IPS-20b (cell line): ENCODE measurements at regions not wholly inside any gene's neighbourhood (a gene's known extent, or its start where the extent isn't known, plus 50 kb on each side); places are given as distances from the start of the nearest gene placed in this dataset.
"Not testable (repeated sequence)": the region's sequence is repeated elsewhere in the genome, so short reads cannot be mapped to it uniquely, and the experiment has no call there.

ENCODE experiments used
- H3K27ac ChIP-seq: one replicate; pipeline ENCODE4 v1.5.1; 2013; ENCODE audit warnings: low read length
- H3K27me3 ChIP-seq: 2 replicates; pipeline ENCODE4 v1.6.1; 2013; ENCODE audit warnings: mild to moderate bottlenecking, low read length, inconsistent platforms; ENCODE audit not compliant: insufficient read depth
- H3K36me3 ChIP-seq: 2 replicates; pipeline ENCODE4 v1.6.1; 2013; ENCODE audit warnings: low read depth, mild to moderate bottlenecking, inconsistent platforms, low read length, moderate library complexity; ENCODE audit not compliant: insufficient read depth
- H3K4me1 ChIP-seq: 2 replicates; pipeline ENCODE4 v1.6.1; 2013; ENCODE audit warnings: mild to moderate bottlenecking, control low read depth, inconsistent platforms, low read length, moderate library complexity; ENCODE audit not compliant: insufficient read depth
- H3K4me3 ChIP-seq: 2 replicates; pipeline ENCODE4 v1.5.1; 2013; ENCODE audit warnings: mild to moderate bottlenecking, low read length, inconsistent platforms
- H3K9ac ChIP-seq: 2 replicates; pipeline ENCODE4 v1.6.1; 2013; ENCODE audit warnings: low read depth, mild to moderate bottlenecking, inconsistent platforms, low read length, moderate library complexity
- H3K9me3 ChIP-seq: 2 replicates; pipeline ENCODE4 v1.6.1; 2013; ENCODE audit warnings: mild to moderate bottlenecking, low read depth, low read length, inconsistent platforms; ENCODE audit not compliant: insufficient read depth

GRCh38 chr18:41072946-41073345, 882.1 kb upstream of the PIK3C3 start:
- Histone ChIP-seq H3K27ac (no peak overlapping the region), H3K9me3 (no peaks in the 10 kb centered on the region), H3K4me1 (no peaks in the 10 kb centered on the region), H3K36me3 (no peaks in the 10 kb centered on the region), H3K4me3 (no peak overlapping the region), H3K27me3 (no peaks in the 10 kb centered on the region), H3K9ac (no peak overlapping the region)

DNA sequence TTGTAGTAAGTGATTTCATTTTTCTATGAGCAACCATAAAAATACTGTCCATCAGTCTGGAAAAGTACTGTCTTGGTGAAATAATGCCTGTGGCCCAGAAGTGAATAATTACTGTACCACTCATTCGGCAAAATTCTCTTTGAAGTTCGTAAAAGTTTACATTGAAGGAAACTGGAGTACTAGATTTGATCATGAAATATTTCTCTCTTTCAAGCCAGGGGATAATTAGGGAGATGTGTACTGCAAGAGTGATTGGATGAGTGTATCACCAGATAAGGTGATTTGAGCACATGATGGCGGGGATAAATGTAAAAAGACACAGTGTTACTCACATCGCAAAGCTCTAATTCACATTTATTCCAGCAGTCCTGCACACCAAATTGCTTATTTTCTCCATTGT, 883.2 kb upstream of the PIK3C3 start:
- Histone ChIP-seq H3K9ac (no peak overlapping the region), H3K27ac (no peak overlapping the region), H3K36me3 (no peaks in the 10 kb centered on the region), H3K4me3 (no peak overlapping the region), H3K27me3 (no peaks in the 10 kb centered on the region), H3K9me3 (no peaks in the 10 kb centered on the region), H3K4me1 (no peaks in the 10 kb centered on the region)

DNA sequence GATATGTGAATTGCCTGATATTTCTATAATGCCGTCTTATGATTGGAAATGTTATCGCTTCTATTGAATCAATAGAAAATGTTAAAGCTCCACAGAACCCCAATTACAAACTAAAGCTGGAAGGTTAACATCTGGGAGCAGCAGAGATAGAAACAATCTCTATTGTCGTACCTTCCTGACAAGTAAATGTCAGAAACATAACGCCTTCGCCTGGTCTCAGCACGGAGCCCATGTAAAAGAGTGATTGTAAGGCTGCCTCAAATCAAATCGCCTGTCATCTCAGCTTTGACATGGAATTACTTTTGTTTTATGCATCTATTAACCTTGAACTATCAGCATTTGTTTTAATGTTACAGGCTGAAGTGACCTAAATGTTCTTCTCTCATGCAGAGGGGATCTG, 885.9 kb upstream of the PIK3C3 start:
- no peaks in the 10 kb centered on the region for H3K9me3 ChIP-seq
- H3K27me3 ChIP-seq = no peaks in the 10 kb centered on the region
- no peaks in the 10 kb centered on the region for H3K36me3 ChIP-seq
- H3K27ac ChIP-seq = no peak overlapping the region
- H3K9ac ChIP-seq = no peak overlapping the region
- no peaks in the 10 kb centered on the region for H3K4me1 ChIP-seq
- H3K4me3 ChIP-seq = no peak overlapping the region

DNA sequence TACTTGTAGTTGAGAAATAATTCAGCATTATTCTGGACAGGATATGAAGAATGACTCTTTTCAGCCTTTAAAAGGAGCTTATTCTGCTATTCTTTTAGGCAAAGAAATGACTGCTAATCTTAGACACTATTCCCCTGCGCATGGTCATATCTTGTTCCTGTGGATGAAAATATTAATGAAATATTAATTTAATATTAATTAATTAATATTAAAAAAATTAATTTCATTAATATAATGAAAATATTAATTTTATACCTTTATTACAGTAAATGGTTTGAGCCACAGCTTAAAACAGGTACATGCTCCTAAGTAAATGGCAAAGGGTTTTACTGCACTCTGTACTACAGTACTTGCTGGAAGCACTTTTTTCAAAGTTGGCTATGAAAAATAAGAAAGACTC, 890.1 kb upstream of the PIK3C3 start:
- no peak overlapping the region for H3K27ac ChIP-seq
- no peak overlapping the region for H3K9ac ChIP-seq
- H3K27me3 ChIP-seq = no peaks in the 10 kb centered on the region
- H3K4me1 ChIP-seq = 0 out of 2 replicates have a peak, but pooled peaks cover 4% of the 10 kb centered on the region
- H3K36me3 ChIP-seq = no peaks in the 10 kb centered on the region
- H3K4me3 ChIP-seq = no peak overlapping the region
- H3K9me3 ChIP-seq = no peaks in the 10 kb centered on the region

DNA sequence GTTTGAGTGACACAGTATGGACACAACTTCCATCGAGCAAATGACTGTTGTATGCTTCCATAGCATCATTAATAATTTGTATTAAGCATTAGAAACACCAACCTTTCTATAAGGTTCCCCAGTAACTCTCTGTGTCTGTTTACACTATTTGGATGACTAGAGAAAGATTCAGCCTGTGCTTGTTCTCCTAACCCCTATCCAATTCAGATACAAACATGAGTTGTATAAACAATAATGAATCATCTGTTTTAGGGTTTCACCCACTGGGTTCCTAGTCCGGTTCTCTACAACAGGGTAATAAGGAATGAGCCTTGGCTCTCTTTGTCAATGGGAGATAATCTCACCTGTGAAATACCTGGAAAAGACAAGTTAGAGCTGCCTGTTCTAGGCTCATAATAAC, 894.1 kb upstream of the PIK3C3 start:
- no peak overlapping the region for H3K9ac ChIP-seq
- no peaks in the 10 kb centered on the region for H3K9me3 ChIP-seq
- 0 out of 2 replicates have a peak, but pooled peaks cover 4% of the 10 kb centered on the region for H3K4me1 ChIP-seq
- no peak overlapping the region for H3K27ac ChIP-seq
- H3K36me3 ChIP-seq = no peaks in the 10 kb centered on the region
- no peaks in the 10 kb centered on the region for H3K27me3 ChIP-seq
- no peak overlapping the region for H3K4me3 ChIP-seq

DNA sequence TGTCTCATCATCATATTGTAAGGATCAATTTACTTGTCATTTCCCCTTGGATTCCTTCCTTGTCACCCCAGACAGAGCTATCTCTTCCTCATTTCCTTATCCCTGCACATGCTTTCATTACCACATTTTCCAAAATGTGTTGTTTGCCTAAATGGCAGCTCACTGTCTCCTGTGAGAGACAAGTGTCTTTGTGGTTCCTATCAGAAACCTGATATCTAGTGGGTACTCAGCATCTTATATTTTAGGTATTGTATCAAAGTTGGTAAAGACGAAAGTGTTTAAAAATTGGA, 896.0 kb upstream of the PIK3C3 start:
- Histone ChIP-seq H3K4me3 (no peak overlapping the region), H3K27me3 (no peaks in the 10 kb centered on the region), H3K4me1 (0 out of 2 replicates have a peak, but pooled peaks cover 4% of the 10 kb centered on the region), H3K27ac (no peak overlapping the region), H3K9ac (no peak overlapping the region), H3K36me3 (no peaks in the 10 kb centered on the region), H3K9me3 (no peaks in the 10 kb centered on the region)

GRCh38 chr18:41058351-41059125, 896.5 kb upstream of the PIK3C3 start:
- Histone ChIP-seq H3K9me3 (no peaks in the 10 kb centered on the region), H3K9ac (no peak overlapping the region), H3K27me3 (no peaks in the 10 kb centered on the region), H3K4me3 (no peak overlapping the region), H3K36me3 (no peaks in the 10 kb centered on the region), H3K27ac (no peak overlapping the region), H3K4me1 (0 out of 2 replicates have a peak, but pooled peaks cover 4% of the 10 kb centered on the region)

DNA sequence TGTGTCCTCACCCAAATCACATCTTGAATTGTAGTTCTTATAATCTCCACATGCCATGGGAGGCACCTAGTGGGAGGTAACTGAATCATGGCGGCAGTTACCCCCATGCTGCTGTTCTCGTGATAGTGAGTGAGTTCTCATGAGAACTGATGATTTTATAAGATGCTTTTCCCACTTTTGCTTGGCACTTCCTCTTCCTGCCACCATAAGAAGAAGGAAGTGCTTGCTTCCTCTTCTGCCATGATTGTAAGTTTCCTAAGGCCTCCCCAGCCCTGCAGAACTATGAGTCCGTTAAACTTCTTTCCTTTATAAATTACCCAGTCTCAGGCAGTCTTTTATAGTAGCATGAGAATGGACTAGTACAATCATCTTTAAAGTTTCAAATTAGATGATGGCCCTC, 902.4 kb upstream of the PIK3C3 start:
- Histone ChIP-seq H3K9ac (no peak overlapping the region), H3K36me3 (no peaks in the 10 kb centered on the region), H3K9me3 (no peaks in the 10 kb centered on the region), H3K27me3 (no peaks in the 10 kb centered on the region), H3K4me1 (no peaks in the 10 kb centered on the region), H3K4me3 (no peak overlapping the region), H3K27ac (no peak overlapping the region)

DNA sequence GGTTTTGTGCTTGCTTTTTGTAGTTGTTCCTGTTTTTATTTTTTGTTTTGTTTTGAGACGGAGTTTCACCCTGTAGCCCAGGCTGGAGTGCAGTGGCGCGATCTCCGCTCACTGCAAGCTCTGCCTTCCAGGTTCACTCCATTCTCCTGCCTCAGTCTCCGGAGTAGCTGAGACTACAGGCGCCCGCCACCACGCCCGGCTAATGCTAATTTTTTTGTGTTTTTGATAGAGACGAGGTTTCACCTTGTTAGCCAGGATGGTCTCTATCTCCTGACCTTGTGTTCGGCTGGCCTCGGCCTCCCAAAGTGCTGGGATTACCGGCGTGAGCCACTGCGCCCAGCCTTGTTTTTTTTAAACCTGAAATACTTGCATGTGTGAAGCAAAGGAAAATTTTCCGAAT, 908.8 kb upstream of the PIK3C3 start:
- not testable (repeated sequence) for H3K27me3 ChIP-seq, H3K4me3 ChIP-seq, H3K9ac ChIP-seq, H3K27ac ChIP-seq, H3K4me1 ChIP-seq, H3K36me3 ChIP-seq, H3K9me3 ChIP-seq

DNA sequence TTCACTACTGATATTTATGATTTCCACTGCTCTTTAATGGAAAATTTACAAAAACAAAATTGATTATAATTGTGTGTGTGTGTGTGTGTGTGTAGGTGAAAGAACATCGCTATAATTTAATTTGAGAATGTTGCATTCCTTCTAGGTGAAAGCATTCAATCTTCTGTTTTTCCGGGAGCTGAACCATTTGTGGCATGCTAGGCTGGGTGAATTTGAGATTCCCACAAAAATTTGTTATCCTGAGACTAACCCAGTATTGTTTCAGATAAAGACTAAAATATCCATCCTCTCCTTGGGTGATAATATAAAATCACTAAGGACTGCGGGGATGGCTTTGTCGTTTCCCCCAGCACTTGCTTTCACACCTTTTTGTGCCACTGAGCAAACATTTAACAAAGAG, 911.2 kb upstream of the PIK3C3 start:
- Histone ChIP-seq H3K27me3 (no peaks in the 10 kb centered on the region), H3K4me1 (no peaks in the 10 kb centered on the region), H3K36me3 (no peaks in the 10 kb centered on the region), H3K9me3 (no peaks in the 10 kb centered on the region), H3K4me3 (no peak overlapping the region), H3K27ac (no peak overlapping the region), H3K9ac (no peak overlapping the region)

GRCh38 chr18:41042866-41043265, 912.2 kb upstream of the PIK3C3 start:
- Histone ChIP-seq H3K9ac (no peak overlapping the region), H3K27me3 (no peaks in the 10 kb centered on the region), H3K36me3 (no peaks in the 10 kb centered on the region), H3K9me3 (no peaks in the 10 kb centered on the region), H3K4me3 (no peak overlapping the region), H3K27ac (no peak overlapping the region), H3K4me1 (no peaks in the 10 kb centered on the region)

GRCh38 chr18:41038071-41038470, 917.0 kb upstream of the PIK3C3 start:
- no peak overlapping the region for H3K4me3 ChIP-seq
- no peak overlapping the region for H3K9ac ChIP-seq
- no peaks in the 10 kb centered on the region for H3K4me1 ChIP-seq

More at GRCh38 chr18:41038071-41038470, 917.0 kb upstream of the PIK3C3 start:
- Histone ChIP-seq H3K36me3 (no peaks in the 10 kb centered on the region), H3K9me3 (no peaks in the 10 kb centered on the region), H3K27ac (no peak overlapping the region), H3K27me3 (no peaks in the 10 kb centered on the region)
